Neural crest cell (in vitro differentiated cells): ENCODE measurements at regions not wholly inside any gene's neighbourhood (a gene's known extent, or its start where the extent isn't known, plus 50 kb on each side); places are given as distances from the start of the nearest gene placed in this dataset.

Experiments used
- DNase-seq: peaks from one replicate; pipeline ENCODE4 v3.0.0; 2021; ENCODE audit warnings: low read depth, mixed read lengths, low spot score
- H3K27ac Mint-ChIP-seq: one replicate; pipeline ENCODE4 v1.8.0; 2021; ENCODE audit warnings: mild to moderate bottlenecking, mixed read lengths; ENCODE audit not compliant: unreplicated experiment
- H3K27me3 Mint-ChIP-seq: 2 replicates; pipeline ENCODE4 v1.8.0; 2021; ENCODE audit warnings: low read depth, mild to moderate bottlenecking, mixed read lengths
- H3K36me3 Mint-ChIP-seq: 2 replicates; pipeline ENCODE4 v1.8.0; 2021; ENCODE audit warnings: low read depth, mild to moderate bottlenecking, mixed read lengths
- H3K4me1 Mint-ChIP-seq: 2 replicates; pipeline ENCODE4 v1.8.0; 2021; ENCODE audit warnings: mixed read lengths
- H3K4me3 Mint-ChIP-seq: one replicate; pipeline ENCODE4 v1.8.0; 2021; ENCODE audit warnings: mild to moderate bottlenecking, mixed read lengths
- H3K9me3 Mint-ChIP-seq: 2 replicates; pipeline ENCODE4 v1.8.0; 2021; ENCODE audit warnings: mixed read lengths
- CTCF ChIP-seq: fragments of 200-600 bp; sonication (generic); conservative IDR thresholded peaks from 2 replicates; pipeline ENCODE4 v1.5.0; 2021; ENCODE audit warnings: antibody characterized with exemption, mild to moderate bottlenecking

DNA sequence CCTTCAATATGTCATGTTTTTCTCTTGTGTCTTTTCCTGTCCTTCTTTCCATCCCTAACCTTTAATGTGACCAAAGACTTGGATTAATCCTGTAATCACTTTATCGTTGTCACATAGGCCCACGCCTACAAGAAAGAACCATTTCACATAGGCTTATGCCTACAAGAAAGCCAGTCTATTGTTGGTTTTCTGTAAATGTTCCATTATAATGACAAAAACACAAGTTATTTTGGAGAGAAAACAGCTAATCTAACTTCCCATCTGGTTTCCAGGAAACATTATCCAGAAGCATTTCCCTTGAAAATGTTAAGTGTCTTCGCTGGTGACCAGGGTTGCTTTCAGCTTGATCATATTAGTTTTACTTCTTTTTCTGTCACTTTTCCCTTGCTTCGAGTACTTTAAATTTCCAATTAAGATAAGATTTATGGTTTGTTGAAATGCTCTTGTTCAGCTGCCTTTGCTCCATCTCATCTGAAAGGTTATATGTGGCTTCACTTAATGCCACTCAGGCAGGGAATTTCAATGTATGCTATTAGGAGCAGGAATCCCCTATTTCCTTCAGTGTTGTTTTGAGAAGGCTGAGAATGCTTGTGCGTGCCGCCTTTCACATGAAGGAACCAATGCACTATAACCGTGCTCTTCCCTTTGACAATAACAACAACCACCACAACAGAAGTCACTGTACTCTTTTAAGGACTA is 708.2 kb downstream of the EFNB2 start:
- DNase-seq: no peak
- TF ChIP-seq CTCF: no peak
- Mint-ChIP-seq H3K36me3 (no peaks in the 10 kb centered on the region), H3K27ac (no peak overlapping the region), H3K9me3 (peaks cover 11% of the 10 kb centered on the region), H3K4me1 (no peaks in the 10 kb centered on the region), H3K4me3 (no peak overlapping the region), H3K27me3 (no peaks in the 10 kb centered on the region)

- Mint-ChIP-seq H3K27me3 (no peaks in the 10 kb centered on the region), H3K9me3 (peaks cover 6% of the 10 kb centered on the region), H3K4me3 (no peak overlapping the region), H3K27ac (no peak overlapping the region), H3K4me1 (no peaks in the 10 kb centered on the region), H3K36me3 (no peaks in the 10 kb centered on the region)
- TF ChIP-seq CTCF: no peak
- no peak for DNase-seq
These were observed 710.4 kb downstream of the EFNB2 start for GRCh38 chr13:105825071-105825470.

DNA sequence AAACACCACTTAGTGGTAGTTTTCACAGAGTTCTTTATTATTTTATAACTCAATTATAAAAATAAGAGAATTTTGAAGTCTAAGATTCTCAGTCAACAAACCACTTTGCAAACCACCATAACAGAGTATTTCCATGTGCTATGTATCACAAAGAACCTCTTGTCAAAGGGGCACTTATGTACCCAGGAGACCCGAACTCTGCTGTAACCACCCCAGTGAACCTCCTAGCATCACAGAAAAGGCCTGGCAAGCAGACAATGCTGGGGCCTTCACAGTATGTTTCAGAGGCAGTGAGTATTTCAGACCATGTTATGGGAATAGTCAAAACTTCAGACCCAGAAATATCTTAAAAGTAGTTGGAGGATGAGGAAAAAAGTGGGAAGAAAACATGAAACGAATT is 714.1 kb downstream of the EFNB2 start:
- no peak for TF ChIP-seq CTCF
- Mint-ChIP-seq H3K4me3 (no peak overlapping the region), H3K4me1 (no peaks in the 10 kb centered on the region), H3K9me3 (peaks cover 4% of the 10 kb centered on the region), H3K36me3 (no peaks in the 10 kb centered on the region), H3K27ac (no peak overlapping the region), H3K27me3 (no peaks in the 10 kb centered on the region)
- DNase-seq: no peak

- Mint-ChIP-seq H3K27me3 (no peaks in the 10 kb centered on the region), H3K9me3 (peaks cover 4% of the 10 kb centered on the region)
- no peak for TF ChIP-seq CTCF
These were observed 715.0 kb downstream of the EFNB2 start for GRCh38 chr13:105820415-105820814.

GRCh38 chr13:105817498-105817897 is 718.0 kb downstream of the EFNB2 start:
- Mint-ChIP-seq H3K9me3 (no peaks in the 10 kb centered on the region), H3K4me3 (no peak overlapping the region), H3K36me3 (no peaks in the 10 kb centered on the region), H3K27ac (no peak overlapping the region), H3K4me1 (no peaks in the 10 kb centered on the region), H3K27me3 (no peaks in the 10 kb centered on the region)
- no peak for DNase-seq
- no peak for TF ChIP-seq CTCF

More at GRCh38 chr13:105820415-105820814, 715.0 kb downstream of the EFNB2 start:
- Mint-ChIP-seq H3K4me3 (no peak overlapping the region), H3K36me3 (no peaks in the 10 kb centered on the region), H3K4me1 (no peaks in the 10 kb centered on the region), H3K27ac (no peak overlapping the region)
- DNase-seq: no peak
